ENCODE measurements at regions not wholly inside any gene's neighbourhood (a gene's known extent, or its start where the extent isn't known, plus 50 kb on each side); places are given as distances from the start of the nearest gene placed in this dataset.

DNA sequence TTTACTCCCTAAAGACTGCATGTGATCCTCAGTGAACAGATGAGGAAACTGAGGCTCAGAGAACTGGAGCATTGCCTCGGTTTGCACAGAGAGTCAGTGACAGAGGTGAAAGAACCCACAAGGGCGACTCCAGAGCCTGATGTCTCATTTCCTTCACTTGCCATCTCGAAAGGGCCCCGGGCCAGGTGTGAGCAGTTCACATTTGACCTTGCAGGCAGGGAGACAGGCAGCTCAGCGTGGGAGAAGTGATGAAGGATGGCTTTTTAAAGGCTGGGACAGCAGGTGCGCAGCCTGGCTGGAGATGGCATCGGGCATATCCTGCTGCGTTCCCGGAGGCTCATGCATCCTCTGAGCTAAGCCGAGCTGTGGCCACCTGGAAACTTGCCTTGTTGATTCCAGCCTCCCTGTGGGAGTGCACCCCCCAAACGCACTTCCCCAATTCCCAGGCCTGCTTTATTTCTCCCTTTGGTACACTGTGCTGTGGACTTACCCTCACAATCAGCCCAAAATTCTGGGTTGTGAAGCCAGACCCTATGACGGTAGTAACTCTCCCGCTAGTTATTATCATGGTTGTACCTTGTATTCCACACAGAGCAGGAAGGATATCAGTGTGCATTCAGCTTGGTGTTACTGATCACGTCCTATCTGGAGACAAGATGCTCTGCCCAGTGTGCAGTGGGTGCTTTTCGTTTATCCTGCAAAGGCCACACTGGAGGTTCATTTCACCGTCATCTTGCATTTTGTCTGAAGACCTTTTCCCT is 753.2 kb upstream of the EEF2KMT start:
- ATAC-seq (replicated peaks; ENCODE audit: extremely low read depth, poor library complexity, severe bottlenecking), result no peak
- H3K27me3 Mint-ChIP-seq, result no peaks in the 10 kb centered on the region
- peaks cover 5% of the 10 kb centered on the region for H3K9me3 Mint-ChIP-seq
- H3K27ac Mint-ChIP-seq (ENCODE audit: low read depth), result no peak overlapping the region
- no peaks in the 10 kb centered on the region for H3K4me1 Mint-ChIP-seq
- no peak for DNase-seq (ENCODE audit: low spot score in 2 of 2)
- no peak overlapping the region for H3K4me3 Mint-ChIP-seq
- H3K36me3 Mint-ChIP-seq (ENCODE audit: insufficient read depth), result no peaks in the 10 kb centered on the region

DNA sequence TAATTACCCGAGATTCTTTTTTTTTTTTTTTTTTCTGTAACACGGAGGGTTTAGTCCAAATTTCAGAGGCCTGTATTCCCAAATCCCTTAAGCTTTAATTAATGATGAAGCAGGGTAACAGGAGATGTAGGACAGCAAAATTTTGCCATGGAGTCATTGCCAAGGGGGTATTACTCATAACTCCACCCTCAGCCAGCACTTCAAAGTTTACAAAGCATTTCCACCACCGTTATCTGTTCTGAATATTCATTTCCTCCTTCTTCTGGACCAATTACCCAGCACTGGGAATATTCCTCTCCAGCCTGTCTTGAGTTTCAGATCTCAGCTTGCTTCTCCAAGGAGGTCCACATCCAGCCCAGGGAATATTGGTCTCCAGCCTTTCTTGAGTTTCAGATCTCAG is 747.5 kb upstream of the EEF2KMT start:
- ATAC-seq (replicated peaks; ENCODE audit: extremely low read depth, poor library complexity, severe bottlenecking), result no peak
- Mint-ChIP-seq H3K4me1 (no peaks in the 10 kb centered on the region), H3K27ac (ENCODE audit: low read depth) (no peak overlapping the region), H3K9me3 (peaks cover 7% of the 10 kb centered on the region), H3K4me3 (no peak overlapping the region), H3K27me3 (no peaks in the 10 kb centered on the region), H3K36me3 (ENCODE audit: insufficient read depth) (no peaks in the 10 kb centered on the region)
- no peak for DNase-seq (ENCODE audit: low spot score in 2 of 2)

- no peak overlapping the region for H3K4me3 Mint-ChIP-seq
- no peak for ATAC-seq (replicated peaks; ENCODE audit: extremely low read depth, poor library complexity, severe bottlenecking)
- peaks cover 10% of the 10 kb centered on the region for H3K9me3 Mint-ChIP-seq
- H3K36me3 Mint-ChIP-seq (ENCODE audit: insufficient read depth), result no peaks in the 10 kb centered on the region
- DNase-seq (ENCODE audit: low spot score in 2 of 2), result no peak
- no peak overlapping the region for H3K27ac Mint-ChIP-seq (ENCODE audit: low read depth)
- H3K27me3 Mint-ChIP-seq, result no peaks in the 10 kb centered on the region
- no peaks in the 10 kb centered on the region for H3K4me1 Mint-ChIP-seq
Measured at GRCh38 chr16:5841974-5842373, 744.4 kb upstream of the EEF2KMT start.

DNA sequence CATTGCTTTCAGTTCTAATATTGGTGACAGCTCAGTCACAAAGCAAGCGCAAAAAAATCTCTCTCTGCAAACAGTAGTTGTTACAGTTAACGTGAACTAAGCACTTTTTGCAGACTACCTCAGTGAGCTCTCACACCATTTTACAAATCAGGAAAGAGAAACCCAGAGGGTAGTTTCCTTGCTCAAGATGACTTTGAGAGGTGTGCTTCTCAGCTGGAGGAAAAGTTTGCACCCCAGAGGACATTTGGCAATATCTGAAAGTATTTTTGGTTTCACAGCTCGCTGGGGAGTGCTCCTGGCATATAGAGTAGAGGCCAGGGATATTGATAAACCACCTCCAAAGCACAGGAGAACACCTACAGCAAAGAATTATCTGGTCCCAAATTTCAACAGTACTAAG is 741.1 kb upstream of the EEF2KMT start:
- ATAC-seq (replicated peaks; ENCODE audit: extremely low read depth, poor library complexity, severe bottlenecking) (no peak), DNase-seq (ENCODE audit: low spot score in 2 of 2) (no peak)
- Mint-ChIP-seq H3K27me3 (no peaks in the 10 kb centered on the region), H3K36me3 (ENCODE audit: insufficient read depth) (no peaks in the 10 kb centered on the region), H3K4me3 (no peak overlapping the region), H3K9me3 (peaks cover 17% of the 10 kb centered on the region), H3K4me1 (no peaks in the 10 kb centered on the region), H3K27ac (ENCODE audit: low read depth) (no peak overlapping the region)

GRCh38 chr16:5838071-5838470 is 740.5 kb upstream of the EEF2KMT start:
- peaks cover 11% of the 10 kb centered on the region for H3K9me3 Mint-ChIP-seq
- no peak overlapping the region for H3K27ac Mint-ChIP-seq (ENCODE audit: low read depth)
- no peaks in the 10 kb centered on the region for H3K36me3 Mint-ChIP-seq (ENCODE audit: insufficient read depth)
- H3K4me3 Mint-ChIP-seq, result no peak overlapping the region
- no peaks in the 10 kb centered on the region for H3K27me3 Mint-ChIP-seq
- DNase-seq (ENCODE audit: low spot score in 2 of 2), result no peak
- H3K4me1 Mint-ChIP-seq, result no peaks in the 10 kb centered on the region
- ATAC-seq (replicated peaks; ENCODE audit: extremely low read depth, poor library complexity, severe bottlenecking), result no peak

DNA sequence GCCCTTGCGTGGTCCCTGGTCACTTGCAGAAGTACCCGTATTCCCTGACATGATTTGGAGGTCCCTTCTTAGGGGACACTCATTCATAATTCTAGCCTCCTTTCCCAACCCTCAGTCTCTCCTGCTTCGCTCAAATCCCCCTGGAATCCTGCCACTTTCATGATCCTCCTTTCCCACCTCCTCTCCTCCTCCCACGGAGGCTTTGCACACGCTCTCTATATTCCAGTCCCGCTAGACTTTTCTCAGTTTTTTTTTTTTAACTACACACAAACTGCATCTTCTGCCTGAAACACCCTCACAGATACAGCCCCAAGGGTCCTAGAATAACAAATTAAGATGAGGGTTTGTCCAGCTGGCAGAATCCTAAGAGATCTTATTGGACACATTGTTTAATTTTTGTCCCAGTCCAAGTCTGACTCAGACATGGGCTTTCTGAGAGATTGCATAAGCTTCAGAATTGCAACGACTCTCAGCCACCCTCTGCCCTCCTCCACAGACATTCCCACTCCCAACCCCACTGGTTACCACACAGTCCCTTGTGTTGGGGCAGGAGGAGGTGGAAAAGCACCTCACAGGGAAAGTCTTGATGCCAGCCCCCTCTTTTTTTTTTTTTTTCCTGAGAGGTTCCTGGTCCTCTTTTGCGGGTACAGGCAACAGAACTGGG is 739.5 kb upstream of the EEF2KMT start:
- DNase-seq (ENCODE audit: low spot score in 2 of 2) (no peak), ATAC-seq (replicated peaks; ENCODE audit: extremely low read depth, poor library complexity, severe bottlenecking) (no peak)
- no peak overlapping the region for H3K27ac Mint-ChIP-seq (ENCODE audit: low read depth)
- no peak overlapping the region for H3K4me3 Mint-ChIP-seq
- peaks cover 11% of the 10 kb centered on the region for H3K9me3 Mint-ChIP-seq
- no peaks in the 10 kb centered on the region for H3K4me1 Mint-ChIP-seq
- H3K27me3 Mint-ChIP-seq, result no peaks in the 10 kb centered on the region
- H3K36me3 Mint-ChIP-seq (ENCODE audit: insufficient read depth), result no peaks in the 10 kb centered on the region

- DNase-seq (ENCODE audit: low spot score in 2 of 2) (no peak), ATAC-seq (replicated peaks; ENCODE audit: extremely low read depth, poor library complexity, severe bottlenecking) (no peak)
- no peak overlapping the region for H3K27ac Mint-ChIP-seq (ENCODE audit: low read depth)
- peaks cover 11% of the 10 kb centered on the region for H3K9me3 Mint-ChIP-seq
- H3K4me3 Mint-ChIP-seq, result no peak overlapping the region
- H3K36me3 Mint-ChIP-seq (ENCODE audit: insufficient read depth), result no peaks in the 10 kb centered on the region
- H3K4me1 Mint-ChIP-seq, result no peaks in the 10 kb centered on the region
- no peaks in the 10 kb centered on the region for H3K27me3 Mint-ChIP-seq
Measured at GRCh38 chr16:5835876-5836275, 738.3 kb upstream of the EEF2KMT start.

DNA sequence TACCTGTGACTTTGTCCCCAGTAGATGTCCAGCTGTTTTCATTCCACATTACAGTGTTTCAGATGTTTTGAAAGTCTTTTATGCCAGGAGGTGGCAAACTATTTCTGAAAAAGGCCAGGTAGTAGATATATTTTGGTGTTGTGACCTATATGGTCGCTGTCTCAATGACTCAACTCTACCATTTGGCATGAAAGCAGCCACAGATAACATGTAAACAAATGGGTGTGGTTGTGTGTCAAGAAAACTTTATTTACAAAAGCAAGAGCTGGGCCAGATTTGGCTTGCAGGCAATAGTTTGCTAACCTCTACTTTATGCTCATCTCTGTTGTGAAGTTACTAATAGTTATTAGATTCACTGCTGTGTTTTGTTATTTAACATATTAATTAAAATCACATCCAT is 728.7 kb upstream of the EEF2KMT start:
- no peaks in the 10 kb centered on the region for H3K4me1 Mint-ChIP-seq
- no peak overlapping the region for H3K27ac Mint-ChIP-seq (ENCODE audit: low read depth)
- ATAC-seq (replicated peaks; ENCODE audit: extremely low read depth, poor library complexity, severe bottlenecking), result no peak
- no peaks in the 10 kb centered on the region for H3K36me3 Mint-ChIP-seq (ENCODE audit: insufficient read depth)
- no peak overlapping the region for H3K4me3 Mint-ChIP-seq
- no peaks in the 10 kb centered on the region for H3K27me3 Mint-ChIP-seq
- H3K9me3 Mint-ChIP-seq, result no peaks in the 10 kb centered on the region
- DNase-seq (ENCODE audit: low spot score in 2 of 2), result no peak

DNA sequence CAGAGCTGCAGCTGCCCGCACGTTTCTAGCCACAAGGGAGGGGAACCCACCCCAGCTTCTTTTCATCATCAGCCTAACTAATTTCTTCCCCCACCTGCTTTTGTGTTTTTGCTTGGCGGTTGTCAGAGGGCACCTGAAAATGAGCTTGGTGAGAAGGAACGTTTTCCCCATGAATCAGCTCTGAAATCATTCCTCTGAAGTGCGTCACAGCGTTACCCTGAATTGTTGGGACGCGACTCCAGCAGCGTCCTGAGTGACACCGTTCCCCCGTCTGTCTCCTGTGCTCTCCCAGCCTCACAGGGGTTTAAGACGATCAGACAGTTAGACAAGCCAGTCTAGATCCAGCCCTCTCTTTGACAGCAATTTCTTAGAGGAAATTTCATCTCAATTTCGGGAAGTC is 722.9 kb upstream of the EEF2KMT start:
- no peak for ATAC-seq (replicated peaks; ENCODE audit: extremely low read depth, poor library complexity, severe bottlenecking)
- no peaks in the 10 kb centered on the region for H3K4me1 Mint-ChIP-seq
- no peak for DNase-seq (ENCODE audit: low spot score in 2 of 2)

DNA sequence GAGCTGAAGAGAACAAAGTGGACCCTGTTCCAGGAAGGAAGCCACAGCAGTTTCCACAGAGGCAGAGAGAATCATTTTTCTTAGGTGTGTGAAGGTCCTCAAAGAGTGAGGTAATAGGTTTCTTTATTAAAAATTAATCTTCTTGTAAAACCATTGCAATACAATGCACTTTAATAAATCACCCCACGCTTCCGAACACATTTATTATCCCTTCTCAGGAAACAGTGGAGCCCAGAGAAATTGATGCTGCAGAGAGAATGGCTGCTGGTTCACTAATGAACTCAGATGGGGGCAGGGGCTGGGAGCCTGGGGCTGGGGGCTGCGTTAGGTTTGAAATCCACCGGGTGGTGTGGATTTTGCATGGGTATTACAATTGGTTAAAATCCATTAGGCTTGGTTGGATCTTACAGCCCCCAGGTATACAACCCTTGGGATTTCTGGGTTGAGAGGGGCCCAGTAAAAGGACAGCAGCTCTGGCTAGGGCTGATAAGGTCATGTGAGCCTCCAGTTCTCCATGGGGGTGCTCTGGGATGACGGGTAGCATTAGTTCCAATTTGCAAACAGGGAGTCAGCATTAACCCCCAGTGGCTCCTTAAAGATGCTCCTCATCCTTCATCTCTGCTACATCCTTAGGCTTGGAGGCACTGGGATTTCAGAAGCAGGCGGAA is 718.1 kb upstream of the EEF2KMT start:
- peaks cover 12% of the 10 kb centered on the region for H3K9me3 Mint-ChIP-seq
- no peaks in the 10 kb centered on the region for H3K4me1 Mint-ChIP-seq
- H3K27ac Mint-ChIP-seq (ENCODE audit: low read depth), result no peak overlapping the region
- no peaks in the 10 kb centered on the region for H3K27me3 Mint-ChIP-seq
- ATAC-seq (replicated peaks; ENCODE audit: extremely low read depth, poor library complexity, severe bottlenecking) (no peak), DNase-seq (ENCODE audit: low spot score in 2 of 2) (no peak)
- H3K4me3 Mint-ChIP-seq, result no peak overlapping the region
- no peaks in the 10 kb centered on the region for H3K36me3 Mint-ChIP-seq (ENCODE audit: insufficient read depth)

More for the DNA sequence above, 722.9 kb upstream of the EEF2KMT start:
- Mint-ChIP-seq H3K4me3 (no peak overlapping the region), H3K27ac (ENCODE audit: low read depth) (no peak overlapping the region), H3K27me3 (no peaks in the 10 kb centered on the region), H3K36me3 (ENCODE audit: insufficient read depth) (no peaks in the 10 kb centered on the region), H3K9me3 (peaks cover 12% of the 10 kb centered on the region)

DNA sequence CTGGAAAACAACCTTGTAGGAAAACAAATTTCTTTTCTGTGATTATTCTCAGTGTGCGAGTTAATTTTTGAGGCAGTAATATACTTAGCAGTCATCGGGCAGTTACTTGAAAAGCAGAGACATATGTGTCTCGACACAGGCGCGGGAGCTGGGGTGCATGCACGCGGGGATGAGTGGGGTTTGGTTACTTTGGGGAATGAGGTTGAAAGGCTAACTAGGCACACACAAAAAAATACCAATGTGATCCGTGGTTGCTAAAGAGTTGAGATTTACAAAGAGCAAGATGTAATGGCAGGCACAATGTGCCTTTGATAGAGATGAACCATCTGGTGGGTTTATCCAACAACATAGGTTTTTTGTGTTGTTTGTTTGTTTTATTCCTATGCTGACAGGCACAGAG is 703.8 kb upstream of the EEF2KMT start:
- Mint-ChIP-seq H3K27me3 (no peaks in the 10 kb centered on the region), H3K36me3 (ENCODE audit: insufficient read depth) (peaks cover 2% of the 10 kb centered on the region), H3K4me3 (no peak overlapping the region), H3K27ac (ENCODE audit: low read depth) (no peak overlapping the region), H3K9me3 (peaks cover 7% of the 10 kb centered on the region), H3K4me1 (no peaks in the 10 kb centered on the region)
- DNase-seq (ENCODE audit: low spot score in 2 of 2) (no peak), ATAC-seq (replicated peaks; ENCODE audit: extremely low read depth, poor library complexity, severe bottlenecking) (no peak)

- no peak for ATAC-seq (replicated peaks; ENCODE audit: extremely low read depth, poor library complexity, severe bottlenecking)
- Mint-ChIP-seq H3K27ac (ENCODE audit: low read depth) (no peak overlapping the region), H3K9me3 (peaks cover 19% of the 10 kb centered on the region)
Measured at GRCh38 chr16:5793556-5793955, 696.0 kb upstream of the EEF2KMT start.

More at GRCh38 chr16:5793556-5793955, 696.0 kb upstream of the EEF2KMT start:
- Mint-ChIP-seq H3K4me3 (no peak overlapping the region), H3K4me1 (no peaks in the 10 kb centered on the region), H3K36me3 (ENCODE audit: insufficient read depth) (no peaks in the 10 kb centered on the region), H3K27me3 (no peaks in the 10 kb centered on the region)
- DNase-seq (ENCODE audit: low spot score in 2 of 2), result no peak

Data from central memory CD8-positive, alpha-beta T cell (primary cell).